ENCODE measurements at regions not wholly inside any gene's neighbourhood (a gene's known extent, or its start where the extent isn't known, plus 50 kb on each side); places are given as distances from the start of the nearest gene placed in this dataset.

DNA sequence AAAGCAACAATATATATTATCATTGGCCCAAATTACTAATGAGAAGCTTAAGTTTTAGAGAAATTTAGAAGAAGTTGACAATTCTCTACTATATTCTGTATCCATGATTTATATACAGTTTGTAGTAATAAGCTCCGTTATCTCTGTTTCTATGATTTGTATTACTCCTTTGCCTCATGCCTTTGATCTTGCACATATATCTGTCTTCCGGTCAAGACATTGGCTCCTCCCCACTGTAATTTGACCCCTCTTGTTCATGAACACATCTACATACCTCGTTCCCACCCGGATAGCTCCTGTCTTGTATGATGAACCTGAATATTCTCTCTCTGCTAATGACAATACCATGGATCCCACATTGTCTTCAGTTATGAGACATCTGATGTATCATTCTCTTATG, 581.0 kb upstream of the RGS18 start:
- Mint-ChIP-seq H3K4me1 (no peaks in the 10 kb centered on the region), H3K27me3 (ENCODE audit: low read depth) (no peaks in the 10 kb centered on the region), H3K9me3 (peaks cover 23% of the 10 kb centered on the region), H3K4me3 (no peak overlapping the region), H3K36me3 (peaks cover 3% of the 10 kb centered on the region; the same call in 1 of the 2 replicates), H3K27ac (no peak overlapping the region)
- ChIA-PET POLR2A (interaction anchor here (0.6 kb wide), 1 partner anchor 204 kb away, joined by 3 read pairs; no protein-coding TSS in a partner anchor), CTCF (no interaction called here)
- ATAC-seq (no peak), DNase-seq (ENCODE audit: low spot score) (no peak)
- no peak for TF ChIP-seq RELA (CRISPR knock-in tag; IDR thresholded peaks at IDR 0.05; ENCODE audit: borderline replicate concordance)
- no peak for TF ChIP-seq SMAD4 (CRISPR knock-in tag; IDR thresholded peaks at IDR 0.05)
- no peak for TF ChIP-seq GTF2I (CRISPR knock-in tag; conservative IDR thresholded peaks at IDR 0.05)
- TF ChIP-seq ETV6 (CRISPR knock-in tag; IDR thresholded peaks at IDR 0.05) = no peak
- TF ChIP-seq, protein P1, sequence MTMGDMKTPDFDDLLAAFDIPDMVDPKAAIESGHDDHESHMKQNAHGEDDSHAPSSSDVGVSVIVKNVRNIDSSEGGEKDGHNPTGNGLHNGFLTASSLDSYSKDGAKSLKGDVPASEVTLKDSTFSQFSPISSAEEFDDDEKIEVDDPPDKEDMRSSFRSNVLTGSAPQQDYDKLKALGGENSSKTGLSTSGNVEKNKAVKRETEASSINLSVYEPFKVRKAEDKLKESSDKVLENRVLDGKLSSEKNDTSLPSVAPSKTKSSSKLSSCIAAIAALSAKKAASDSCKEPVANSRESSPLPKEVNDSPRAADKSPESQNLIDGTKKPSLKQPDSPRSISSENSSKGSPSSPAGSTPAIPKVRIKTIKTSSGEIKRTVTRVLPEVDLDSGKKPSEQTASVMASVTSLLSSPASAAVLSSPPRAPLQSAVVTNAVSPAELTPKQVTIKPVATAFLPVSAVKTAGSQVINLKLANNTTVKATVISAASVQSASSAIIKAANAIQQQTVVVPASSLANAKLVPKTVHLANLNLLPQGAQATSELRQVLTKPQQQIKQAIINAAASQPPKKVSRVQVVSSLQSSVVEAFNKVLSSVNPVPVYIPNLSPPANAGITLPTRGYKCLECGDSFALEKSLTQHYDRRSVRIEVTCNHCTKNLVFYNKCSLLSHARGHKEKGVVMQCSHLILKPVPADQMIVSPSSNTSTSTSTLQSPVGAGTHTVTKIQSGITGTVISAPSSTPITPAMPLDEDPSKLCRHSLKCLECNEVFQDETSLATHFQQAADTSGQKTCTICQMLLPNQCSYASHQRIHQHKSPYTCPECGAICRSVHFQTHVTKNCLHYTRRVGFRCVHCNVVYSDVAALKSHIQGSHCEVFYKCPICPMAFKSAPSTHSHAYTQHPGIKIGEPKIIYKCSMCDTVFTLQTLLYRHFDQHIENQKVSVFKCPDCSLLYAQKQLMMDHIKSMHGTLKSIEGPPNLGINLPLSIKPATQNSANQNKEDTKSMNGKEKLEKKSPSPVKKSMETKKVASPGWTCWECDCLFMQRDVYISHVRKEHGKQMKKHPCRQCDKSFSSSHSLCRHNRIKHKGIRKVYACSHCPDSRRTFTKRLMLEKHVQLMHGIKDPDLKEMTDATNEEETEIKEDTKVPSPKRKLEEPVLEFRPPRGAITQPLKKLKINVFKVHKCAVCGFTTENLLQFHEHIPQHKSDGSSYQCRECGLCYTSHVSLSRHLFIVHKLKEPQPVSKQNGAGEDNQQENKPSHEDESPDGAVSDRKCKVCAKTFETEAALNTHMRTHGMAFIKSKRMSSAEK (CRISPR knock-in tag; IDR thresholded peaks at IDR 0.05; ENCODE audit: borderline replicate concordance) = no peak
- TF ChIP-seq, protein P2, sequence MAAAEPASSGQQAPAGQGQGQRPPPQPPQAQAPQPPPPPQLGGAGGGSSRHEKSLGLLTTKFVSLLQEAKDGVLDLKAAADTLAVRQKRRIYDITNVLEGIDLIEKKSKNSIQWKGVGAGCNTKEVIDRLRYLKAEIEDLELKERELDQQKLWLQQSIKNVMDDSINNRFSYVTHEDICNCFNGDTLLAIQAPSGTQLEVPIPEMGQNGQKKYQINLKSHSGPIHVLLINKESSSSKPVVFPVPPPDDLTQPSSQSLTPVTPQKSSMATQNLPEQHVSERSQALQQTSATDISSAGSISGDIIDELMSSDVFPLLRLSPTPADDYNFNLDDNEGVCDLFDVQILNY (CRISPR knock-in tag; IDR thresholded peaks at IDR 0.05) = no peak
- no peak for TF ChIP-seq PRRX2 (CRISPR knock-in tag; IDR thresholded peaks at IDR 0.05)
- TF ChIP-seq ZBTB43 (CRISPR knock-in tag; IDR thresholded peaks at IDR 0.05) = no peak
- TF ChIP-seq AR (CRISPR knock-in tag; IDR thresholded peaks at IDR 0.05) = no peak
- TF ChIP-seq TEAD4 (CRISPR knock-in tag; IDR thresholded peaks at IDR 0.05) = no peak
- no peak for TF ChIP-seq ESRRA (CRISPR knock-in tag; IDR thresholded peaks at IDR 0.05; ENCODE audit: borderline replicate concordance)
- TF ChIP-seq FOXP1 (CRISPR knock-in tag; IDR thresholded peaks at IDR 0.05; ENCODE audit: borderline replicate concordance) = no peak
- TF ChIP-seq, protein P3, sequence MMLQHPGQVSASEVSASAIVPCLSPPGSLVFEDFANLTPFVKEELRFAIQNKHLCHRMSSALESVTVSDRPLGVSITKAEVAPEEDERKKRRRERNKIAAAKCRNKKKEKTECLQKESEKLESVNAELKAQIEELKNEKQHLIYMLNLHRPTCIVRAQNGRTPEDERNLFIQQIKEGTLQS (CRISPR knock-in tag; conservative IDR thresholded peaks at IDR 0.05) = no peak
- TF ChIP-seq USF1 (CRISPR knock-in tag; IDR thresholded peaks at IDR 0.05) = no peak

DNA sequence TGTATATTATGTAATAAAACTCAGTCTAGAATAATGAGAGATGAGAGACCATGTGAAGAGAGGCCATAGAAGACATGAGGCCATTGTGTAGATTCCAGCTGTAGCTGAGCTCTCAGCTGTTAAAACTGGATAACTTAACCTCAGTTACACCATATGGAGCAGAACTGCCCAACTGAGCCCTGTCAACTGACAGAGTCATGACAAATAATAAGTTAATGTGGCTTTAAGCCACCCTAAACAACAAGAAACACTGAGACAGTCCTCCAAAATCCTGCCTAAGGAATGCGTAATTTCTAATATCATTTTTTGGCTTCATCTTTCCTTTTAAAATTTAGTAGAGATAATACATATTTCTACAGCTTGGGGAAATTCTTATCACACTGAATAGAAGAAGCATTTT, 580.0 kb upstream of the RGS18 start:
- TF ChIP-seq, protein P4, sequence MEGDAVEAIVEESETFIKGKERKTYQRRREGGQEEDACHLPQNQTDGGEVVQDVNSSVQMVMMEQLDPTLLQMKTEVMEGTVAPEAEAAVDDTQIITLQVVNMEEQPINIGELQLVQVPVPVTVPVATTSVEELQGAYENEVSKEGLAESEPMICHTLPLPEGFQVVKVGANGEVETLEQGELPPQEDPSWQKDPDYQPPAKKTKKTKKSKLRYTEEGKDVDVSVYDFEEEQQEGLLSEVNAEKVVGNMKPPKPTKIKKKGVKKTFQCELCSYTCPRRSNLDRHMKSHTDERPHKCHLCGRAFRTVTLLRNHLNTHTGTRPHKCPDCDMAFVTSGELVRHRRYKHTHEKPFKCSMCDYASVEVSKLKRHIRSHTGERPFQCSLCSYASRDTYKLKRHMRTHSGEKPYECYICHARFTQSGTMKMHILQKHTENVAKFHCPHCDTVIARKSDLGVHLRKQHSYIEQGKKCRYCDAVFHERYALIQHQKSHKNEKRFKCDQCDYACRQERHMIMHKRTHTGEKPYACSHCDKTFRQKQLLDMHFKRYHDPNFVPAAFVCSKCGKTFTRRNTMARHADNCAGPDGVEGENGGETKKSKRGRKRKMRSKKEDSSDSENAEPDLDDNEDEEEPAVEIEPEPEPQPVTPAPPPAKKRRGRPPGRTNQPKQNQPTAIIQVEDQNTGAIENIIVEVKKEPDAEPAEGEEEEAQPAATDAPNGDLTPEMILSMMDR (IDR thresholded peaks at IDR 0.05) = no peak
- TF ChIP-seq NR1H2 (CRISPR knock-in tag; IDR thresholded peaks at IDR 0.05) = no peak
- POLR2A ChIA-PET = no interaction called here
- DNase-seq (ENCODE audit: low spot score) (no peak), ATAC-seq (no peak)
- CTCF ChIA-PET = no interaction called here
- H3K27ac Mint-ChIP-seq = no peak overlapping the region
- H3K4me3 Mint-ChIP-seq = no peak overlapping the region
- H3K36me3 Mint-ChIP-seq = peaks cover 3% of the 10 kb centered on the region; the same call in 1 of the 2 replicates
- H3K4me1 Mint-ChIP-seq = no peaks in the 10 kb centered on the region
- no peaks in the 10 kb centered on the region for H3K27me3 Mint-ChIP-seq (ENCODE audit: low read depth)
- H3K9me3 Mint-ChIP-seq = peaks cover 23% of the 10 kb centered on the region
